ACC112 (cell line): ENCODE measurements at regions not wholly inside any gene's neighbourhood (a gene's known extent, or its start where the extent isn't known, plus 50 kb on each side); places are given as distances from the start of the nearest gene placed in this dataset.
A peak's percentile ranks its signal among the peaks of the same experiment; 100 is the strongest.

ENCODE experiments used
- H2AFZ ChIP-seq: fragments of 200-600 bp; sonication (generic); one replicate; pipeline ENCODE4 v1.6.0; 2017; ENCODE audit warnings: antibody characterized with exemption, low read length; ENCODE audit not compliant: unreplicated experiment
- H3K27ac ChIP-seq: fragments of 200-600 bp; sonication (generic); 2 replicates; pipeline ENCODE4 v1.5.1; 2014; ENCODE audit warnings: low read depth, mild to moderate bottlenecking, antibody characterized with exemption, low read length, moderate library complexity
- H3K27me3 ChIP-seq: fragments of 200-600 bp; sonication (generic); 2 replicates; pipeline ENCODE4 v1.6.1; 2014; ENCODE audit warnings: mild to moderate bottlenecking, antibody characterized with exemption, low read length, moderate library complexity, mixed read lengths; ENCODE audit not compliant: insufficient read depth
- H3K36me3 ChIP-seq: fragments of 200-600 bp; sonication (generic); 2 replicates; pipeline ENCODE4 v1.6.1; 2016; ENCODE audit warnings: mild to moderate bottlenecking, antibody characterized with exemption, low read length, moderate library complexity, mixed read lengths; ENCODE audit not compliant: insufficient read depth
- H3K4me1 ChIP-seq: fragments of 200-600 bp; sonication (generic); one replicate; pipeline ENCODE4 v1.6.1; 2016; ENCODE audit warnings: low read length, mixed read lengths; ENCODE audit not compliant: insufficient read depth, unreplicated experiment, control insufficient read depth
- H3K4me3 ChIP-seq: fragments of 200-600 bp; sonication (generic); 2 replicates; pipeline ENCODE4 v1.5.1; 2014; ENCODE audit warnings: mild to moderate bottlenecking, low read depth, low read length
- H3K79me2 ChIP-seq: fragments of 200-600 bp; sonication (generic); one replicate; pipeline ENCODE4 v1.6.0; 2016; ENCODE audit warnings: low read length; ENCODE audit not compliant: control insufficient read depth, unreplicated experiment, insufficient read depth

GRCh38 chr10:113384181-113384580, 168.7 kb upstream of the HABP2 start:
- Histone ChIP-seq H3K36me3 (no peaks in the 10 kb centered on the region), H3K4me1 (peaks cover 28% of the 10 kb centered on the region), H3K27ac (no peak overlapping the region), H3K79me2 (no peaks in the 10 kb centered on the region), H2AFZ (no peak overlapping the region), H3K27me3 (peaks cover 4% of the 10 kb centered on the region; the same call in 1 of the 2 replicates), H3K4me3 (no peak overlapping the region)

- H3K27me3 ChIP-seq = peaks cover 10% of the 10 kb centered on the region
- no peak overlapping the region for H3K27ac ChIP-seq
- no peaks in the 10 kb centered on the region for H3K79me2 ChIP-seq
- H3K4me1 ChIP-seq = peaks cover 28% of the 10 kb centered on the region
- peak overlapping the region; percentile 62 for H3K4me3 ChIP-seq
- H2AFZ ChIP-seq = peak overlapping the region; percentile 3
- H3K36me3 ChIP-seq = no peaks in the 10 kb centered on the region
These were observed 167.5 kb upstream of the HABP2 start for GRCh38 chr10:113385021-113385999.

DNA sequence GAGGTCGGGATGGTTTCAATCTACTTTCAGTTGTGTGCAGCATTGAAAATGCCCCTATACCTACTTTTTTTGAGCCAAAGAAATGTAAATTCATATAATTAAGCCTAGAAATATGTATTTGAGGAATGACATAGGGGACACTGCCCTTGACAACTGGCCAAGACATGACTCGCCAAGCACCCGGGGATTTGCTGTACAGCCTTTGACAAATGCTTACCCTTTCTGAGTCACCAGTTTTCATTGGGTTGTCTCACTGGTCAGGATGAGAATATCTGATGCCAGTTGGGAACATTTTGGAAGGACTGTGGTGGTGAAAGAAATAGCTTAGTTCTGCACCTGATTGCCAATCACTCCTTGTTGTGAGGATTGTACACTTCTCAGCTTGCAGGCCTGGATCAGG, 166.8 kb upstream of the HABP2 start:
- H3K4me3 ChIP-seq = peak overlapping the region; percentile 62

DNA sequence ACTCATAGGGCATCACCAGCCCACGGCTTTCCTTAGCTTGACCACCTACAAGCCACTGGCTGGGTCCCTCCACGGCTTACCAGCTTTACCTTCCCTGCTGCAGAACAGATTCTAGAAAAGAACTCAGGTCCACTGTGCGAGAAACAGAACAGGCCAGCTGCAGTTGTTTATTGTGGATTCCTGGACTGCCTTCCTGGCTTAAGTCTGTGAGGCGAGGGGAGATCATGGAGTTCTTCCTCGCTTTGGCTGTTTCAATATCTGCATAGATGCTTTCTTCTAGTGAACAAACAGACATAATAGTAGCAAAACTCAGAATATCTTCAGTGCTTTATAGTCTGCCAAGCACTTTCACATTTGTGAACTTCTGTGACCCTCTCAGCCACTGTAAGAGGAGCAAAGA, 162.9 kb upstream of the HABP2 start:
- H3K79me2 ChIP-seq = no peaks in the 10 kb centered on the region
- no peak overlapping the region for H3K4me3 ChIP-seq
- no peaks in the 10 kb centered on the region for H3K36me3 ChIP-seq
- no peak overlapping the region for H3K27ac ChIP-seq
- H3K4me1 ChIP-seq = peaks cover 12% of the 10 kb centered on the region
- H2AFZ ChIP-seq = no peak overlapping the region
- peaks cover 46% of the 10 kb centered on the region for H3K27me3 ChIP-seq

More for the DNA sequence above, 166.8 kb upstream of the HABP2 start:
- Histone ChIP-seq H3K79me2 (no peaks in the 10 kb centered on the region), H2AFZ (no peak overlapping the region), H3K27me3 (peaks cover 16% of the 10 kb centered on the region), H3K4me1 (peaks cover 28% of the 10 kb centered on the region), H3K27ac (no peak overlapping the region), H3K36me3 (no peaks in the 10 kb centered on the region)

DNA sequence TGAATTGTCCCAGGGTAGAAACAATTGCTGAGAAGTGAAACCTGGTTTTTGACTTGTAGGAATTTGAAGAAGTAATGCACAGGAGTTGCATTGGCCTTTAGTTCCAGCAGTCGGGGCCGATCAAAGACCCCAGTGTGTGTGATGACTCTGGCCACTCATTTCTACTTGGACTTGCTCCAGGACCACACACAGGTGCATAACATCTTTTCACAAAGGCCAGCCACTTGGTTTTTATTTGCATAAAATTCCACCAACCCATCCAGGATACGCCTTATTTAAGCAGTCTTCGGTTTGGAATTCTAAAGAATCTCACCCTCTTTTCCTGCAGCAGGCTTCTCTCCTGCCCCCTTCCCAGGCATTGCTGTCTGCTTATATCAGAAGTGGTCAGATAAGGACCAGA, 162.0 kb upstream of the HABP2 start:
- Histone ChIP-seq H3K27ac (no peak overlapping the region), H2AFZ (no peak overlapping the region), H3K4me3 (no peak overlapping the region), H3K79me2 (no peaks in the 10 kb centered on the region), H3K27me3 (peaks cover 55% of the 10 kb centered on the region), H3K4me1 (peaks cover 5% of the 10 kb centered on the region), H3K36me3 (no peaks in the 10 kb centered on the region)

GRCh38 chr10:113397047-113397446, 155.8 kb upstream of the HABP2 start:
- no peak overlapping the region for H2AFZ ChIP-seq
- peaks cover 90% of the 10 kb centered on the region for H3K27me3 ChIP-seq
- no peaks in the 10 kb centered on the region for H3K4me1 ChIP-seq
- H3K36me3 ChIP-seq = no peaks in the 10 kb centered on the region
- H3K4me3 ChIP-seq = no peak overlapping the region
- no peak overlapping the region for H3K27ac ChIP-seq
- H3K79me2 ChIP-seq = no peaks in the 10 kb centered on the region

GRCh38 chr10:113399065-113399464, 153.8 kb upstream of the HABP2 start:
- H3K27me3 ChIP-seq = peaks cover 93% of the 10 kb centered on the region
- no peaks in the 10 kb centered on the region for H3K4me1 ChIP-seq
- H3K4me3 ChIP-seq = no peak overlapping the region
- no peaks in the 10 kb centered on the region for H3K79me2 ChIP-seq
- H3K27ac ChIP-seq = no peak overlapping the region
- no peak overlapping the region for H2AFZ ChIP-seq
- H3K36me3 ChIP-seq = no peaks in the 10 kb centered on the region

DNA sequence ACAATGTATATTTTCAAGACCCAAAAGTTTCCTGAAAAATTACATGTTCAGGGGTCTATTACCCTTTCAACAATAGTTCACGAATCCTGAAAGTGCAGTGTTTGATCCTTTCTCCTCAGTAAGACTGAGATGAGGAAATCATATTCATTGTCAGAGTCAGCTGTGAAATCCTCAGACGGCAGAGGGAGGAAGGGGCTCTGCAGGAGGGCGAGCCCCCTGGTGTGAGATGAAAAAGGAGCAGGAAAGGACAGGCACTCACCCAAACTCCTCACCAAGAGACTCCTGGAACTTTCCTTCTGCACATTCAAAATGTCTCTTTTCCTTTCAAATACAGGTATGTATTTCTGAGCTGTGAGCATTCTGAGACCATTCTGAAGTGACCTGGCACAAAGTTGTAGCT, 150.3 kb upstream of the HABP2 start:
- no peaks in the 10 kb centered on the region for H3K79me2 ChIP-seq
- H3K27ac ChIP-seq = no peak overlapping the region
- H3K27me3 ChIP-seq = peaks cover 86% of the 10 kb centered on the region
- no peak overlapping the region for H3K4me3 ChIP-seq
- no peaks in the 10 kb centered on the region for H3K4me1 ChIP-seq
- no peak overlapping the region for H2AFZ ChIP-seq
- no peaks in the 10 kb centered on the region for H3K36me3 ChIP-seq

DNA sequence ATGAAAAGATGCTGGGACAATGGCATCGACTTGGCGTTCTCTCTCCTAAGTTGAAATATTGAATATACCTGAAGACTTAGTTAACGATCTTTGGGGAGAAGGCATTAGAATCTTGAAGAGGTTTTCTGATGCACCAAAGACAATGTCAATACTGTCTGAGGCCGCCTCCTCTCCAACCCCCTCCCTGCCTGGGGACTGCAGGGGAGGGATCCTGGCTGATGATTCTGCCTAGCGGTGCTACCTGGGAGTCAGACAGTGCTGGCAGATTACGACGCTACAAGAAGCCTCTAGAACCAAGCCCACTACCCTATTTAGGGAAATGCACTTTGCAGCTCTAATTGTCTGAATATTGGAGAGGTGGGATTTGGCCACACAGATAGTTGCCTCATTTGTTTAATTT, 145.6 kb upstream of the HABP2 start:
- no peak overlapping the region for H3K4me3 ChIP-seq
- no peaks in the 10 kb centered on the region for H3K79me2 ChIP-seq
- H3K36me3 ChIP-seq = no peaks in the 10 kb centered on the region
- no peak overlapping the region for H3K27ac ChIP-seq
- no peaks in the 10 kb centered on the region for H3K4me1 ChIP-seq
- peaks cover 76% of the 10 kb centered on the region for H3K27me3 ChIP-seq
- H2AFZ ChIP-seq = no peak overlapping the region

DNA sequence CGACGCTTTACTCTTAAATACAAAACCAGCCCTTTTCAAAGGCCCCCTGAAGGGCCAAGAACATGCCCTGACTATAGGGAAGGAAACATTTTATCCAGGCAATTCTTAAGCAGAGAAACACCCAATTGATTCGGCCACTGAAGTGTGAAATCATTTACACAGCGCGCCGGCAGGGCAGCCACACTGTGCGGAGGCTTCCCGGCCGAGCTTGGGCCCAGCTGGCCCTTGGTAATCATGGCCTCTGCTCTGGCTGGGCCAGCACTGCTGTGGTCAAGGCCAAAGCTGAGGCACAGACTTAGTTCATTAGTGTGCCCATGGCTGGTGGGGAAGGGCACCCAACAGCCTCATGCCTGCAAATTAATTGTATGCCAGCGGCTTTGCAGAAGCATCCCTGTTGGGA, 143.7 kb upstream of the HABP2 start:
- Histone ChIP-seq H3K27me3 (peaks cover 60% of the 10 kb centered on the region), H3K4me1 (no peaks in the 10 kb centered on the region), H3K36me3 (no peaks in the 10 kb centered on the region), H3K4me3 (no peak overlapping the region), H3K27ac (no peak overlapping the region), H3K79me2 (no peaks in the 10 kb centered on the region), H2AFZ (no peak overlapping the region)

DNA sequence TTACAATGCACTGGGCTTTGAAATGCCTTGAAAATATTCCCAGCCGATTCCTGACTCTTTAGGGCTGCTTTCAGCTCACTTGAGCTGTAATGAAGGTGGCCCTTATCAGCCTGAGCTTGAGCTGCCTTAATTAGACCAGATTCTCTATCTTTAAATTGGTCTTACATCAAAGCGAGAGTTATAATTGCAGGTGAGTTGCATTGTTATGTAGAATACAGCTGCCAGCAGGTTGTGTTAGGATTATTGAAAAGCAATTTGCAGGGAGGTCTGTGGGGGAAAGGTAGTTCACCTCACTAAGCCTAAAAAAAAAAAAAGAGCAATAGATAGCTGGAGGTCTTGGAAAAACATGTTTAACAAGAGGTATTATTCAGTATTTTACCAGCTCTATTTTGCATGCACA, 142.2 kb upstream of the HABP2 start:
- Histone ChIP-seq H3K79me2 (no peaks in the 10 kb centered on the region), H3K4me3 (no peak overlapping the region), H3K4me1 (no peaks in the 10 kb centered on the region), H2AFZ (no peak overlapping the region), H3K27me3 (peaks cover 63% of the 10 kb centered on the region), H3K36me3 (no peaks in the 10 kb centered on the region), H3K27ac (no peak overlapping the region)
